Activated naive CD4-positive, alpha-beta T cell treated with Interleukin-2 at 50 U/mL for 16 hours (primary cell): ENCODE measurements at regions not wholly inside any gene's neighbourhood (a gene's known extent, or its start where the extent isn't known, plus 50 kb on each side); places are given as distances from the start of the nearest gene placed in this dataset.
"Not testable (repeated sequence)": the region's sequence is repeated elsewhere in the genome, so short reads cannot be mapped to it uniquely, and the experiment has no call there.

Experiments
- DNase-seq: peaks from one replicate; pipeline ENCODE4 v3.0.0-alpha.2; 2020

- DNase-seq: no peak
Observed at GRCh38 chr3:153385343-153385742, 223.3 kb downstream of the RAP2B start.

- no peak for DNase-seq
Observed at GRCh38 chr3:153392363-153392762, 230.3 kb downstream of the RAP2B start.

GRCh38 chr3:153394017-153394416 lies 232.0 kb downstream of the RAP2B start:
- DNase-seq: no peak

- DNase-seq: no peak
Observed at GRCh38 chr3:153396581-153396980, 234.6 kb downstream of the RAP2B start.

GRCh38 chr3:153397794-153398193 lies 235.8 kb downstream of the RAP2B start:
- no peak for DNase-seq

- DNase-seq: no peak
Observed at GRCh38 chr3:153399636-153400035, 237.6 kb downstream of the RAP2B start.

- DNase-seq: no peak
Observed at GRCh38 chr3:153400641-153401040, 238.6 kb downstream of the RAP2B start.

GRCh38 chr3:153404157-153404556 lies 242.1 kb downstream of the RAP2B start:
- no peak for DNase-seq

- not testable (repeated sequence) for DNase-seq
Observed at GRCh38 chr3:153405320-153405719, 243.3 kb downstream of the RAP2B start.

- DNase-seq: no peak
Observed at GRCh38 chr3:153410517-153410916, 248.5 kb downstream of the RAP2B start.

GRCh38 chr3:153414982-153415381 lies 253.0 kb downstream of the RAP2B start:
- no peak for DNase-seq

- no peak for DNase-seq
Observed at GRCh38 chr3:153422314-153422713, 260.3 kb downstream of the RAP2B start.

GRCh38 chr3:153423820-153424219 lies 261.8 kb downstream of the RAP2B start:
- not testable (repeated sequence) for DNase-seq

GRCh38 chr3:153426344-153426743 lies 264.3 kb downstream of the RAP2B start:
- DNase-seq: no peak

- DNase-seq: no peak
Observed at GRCh38 chr3:153426803-153427202, 264.8 kb downstream of the RAP2B start.

- DNase-seq: no peak
Observed at GRCh38 chr3:153429821-153430220, 267.8 kb downstream of the RAP2B start.

GRCh38 chr3:153431076-153431475 lies 269.1 kb downstream of the RAP2B start:
- no peak for DNase-seq

GRCh38 chr3:153437666-153438065 lies 275.6 kb downstream of the RAP2B start:
- DNase-seq: no peak

GRCh38 chr3:153438271-153438670 lies 276.2 kb downstream of the RAP2B start:
- DNase-seq: no peak

- no peak for DNase-seq
Observed at GRCh38 chr3:153439780-153440179, 277.8 kb downstream of the RAP2B start.

GRCh38 chr3:153440311-153440710 lies 278.3 kb downstream of the RAP2B start:
- no peak for DNase-seq

GRCh38 chr3:153442386-153442785 lies 280.4 kb downstream of the RAP2B start:
- no peak for DNase-seq

GRCh38 chr3:153442799-153443487 lies 280.9 kb downstream of the RAP2B start:
- no peak for DNase-seq

- no peak for DNase-seq
Observed at GRCh38 chr3:153443961-153444360, 281.9 kb downstream of the RAP2B start.

GRCh38 chr3:153445817-153446216 lies 283.8 kb downstream of the RAP2B start:
- no peak for DNase-seq
